ENCODE measurements at regions not wholly inside any gene's neighbourhood (a gene's known extent, or its start where the extent isn't known, plus 50 kb on each side); places are given as distances from the start of the nearest gene placed in this dataset.

DNA sequence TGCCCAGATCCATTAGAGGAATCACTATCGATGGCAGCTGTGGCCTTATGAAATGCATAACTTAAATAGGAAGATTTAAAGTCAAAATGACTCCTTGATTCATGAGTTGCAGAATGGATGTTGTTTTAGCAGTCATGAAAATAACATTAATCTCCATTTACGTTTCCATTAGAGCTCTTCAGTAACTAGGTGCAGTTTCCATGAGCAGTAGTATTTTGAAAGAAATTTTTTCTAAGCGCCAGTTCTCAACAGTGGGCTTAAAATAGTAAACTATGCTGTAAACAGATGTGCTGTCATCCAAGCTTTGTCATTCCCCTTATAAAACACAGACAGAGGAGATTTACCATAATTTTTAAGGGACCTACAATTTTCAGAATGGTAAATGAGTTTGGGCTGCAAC, 1414.1 kb downstream of the LRRC4C start:
- TF ChIP-seq TAF1 (IDR thresholded peaks at IDR 0.05; ENCODE audit: borderline replicate concordance, insufficient read depth, low read length): no peak
- TF ChIP-seq POLR2AphosphoS5 (IDR thresholded peaks at IDR 0.05; ENCODE audit: low read depth, low read length): no peak
- TF ChIP-seq, protein P1, sequence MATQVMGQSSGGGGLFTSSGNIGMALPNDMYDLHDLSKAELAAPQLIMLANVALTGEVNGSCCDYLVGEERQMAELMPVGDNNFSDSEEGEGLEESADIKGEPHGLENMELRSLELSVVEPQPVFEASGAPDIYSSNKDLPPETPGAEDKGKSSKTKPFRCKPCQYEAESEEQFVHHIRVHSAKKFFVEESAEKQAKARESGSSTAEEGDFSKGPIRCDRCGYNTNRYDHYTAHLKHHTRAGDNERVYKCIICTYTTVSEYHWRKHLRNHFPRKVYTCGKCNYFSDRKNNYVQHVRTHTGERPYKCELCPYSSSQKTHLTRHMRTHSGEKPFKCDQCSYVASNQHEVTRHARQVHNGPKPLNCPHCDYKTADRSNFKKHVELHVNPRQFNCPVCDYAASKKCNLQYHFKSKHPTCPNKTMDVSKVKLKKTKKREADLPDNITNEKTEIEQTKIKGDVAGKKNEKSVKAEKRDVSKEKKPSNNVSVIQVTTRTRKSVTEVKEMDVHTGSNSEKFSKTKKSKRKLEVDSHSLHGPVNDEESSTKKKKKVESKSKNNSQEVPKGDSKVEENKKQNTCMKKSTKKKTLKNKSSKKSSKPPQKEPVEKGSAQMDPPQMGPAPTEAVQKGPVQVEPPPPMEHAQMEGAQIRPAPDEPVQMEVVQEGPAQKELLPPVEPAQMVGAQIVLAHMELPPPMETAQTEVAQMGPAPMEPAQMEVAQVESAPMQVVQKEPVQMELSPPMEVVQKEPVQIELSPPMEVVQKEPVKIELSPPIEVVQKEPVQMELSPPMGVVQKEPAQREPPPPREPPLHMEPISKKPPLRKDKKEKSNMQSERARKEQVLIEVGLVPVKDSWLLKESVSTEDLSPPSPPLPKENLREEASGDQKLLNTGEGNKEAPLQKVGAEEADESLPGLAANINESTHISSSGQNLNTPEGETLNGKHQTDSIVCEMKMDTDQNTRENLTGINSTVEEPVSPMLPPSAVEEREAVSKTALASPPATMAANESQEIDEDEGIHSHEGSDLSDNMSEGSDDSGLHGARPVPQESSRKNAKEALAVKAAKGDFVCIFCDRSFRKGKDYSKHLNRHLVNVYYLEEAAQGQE (IDR thresholded peaks at IDR 0.05; ENCODE audit: insufficient read depth in 1 of 2, low read depth in 2 of 2, low read length in 2 of 2): no peak
